H9 (cell line): ENCODE measurements at regions not wholly inside any gene's neighbourhood (a gene's known extent, or its start where the extent isn't known, plus 50 kb on each side); places are given as distances from the start of the nearest gene placed in this dataset.

Source experiments
- DNase-seq: peaks from one replicate; pipeline ENCODE4 v3.0.0-alpha.2; 2017
- H2AFZ ChIP-seq: one replicate; pipeline ENCODE4 v1.6.1; 2013; ENCODE audit warnings: mild to moderate bottlenecking, low read length, control low read depth, moderate library complexity
- H2AK5ac ChIP-seq: 2 replicates; pipeline ENCODE4 v1.6.1; 2013; ENCODE audit warnings: low read length, control low read depth, mixed read lengths; ENCODE audit not compliant: insufficient read length
- H2BK120ac ChIP-seq: one replicate; pipeline ENCODE4 v1.6.1; 2013; ENCODE audit warnings: low read depth, mild to moderate bottlenecking, low read length, control low read depth, inconsistent platforms; ENCODE audit not compliant: poor library complexity, severe bottlenecking
- H2BK12ac ChIP-seq: 2 replicates; pipeline ENCODE4 v1.6.1; 2013; ENCODE audit warnings: low read length, control low read depth, mixed read lengths, low read depth; ENCODE audit not compliant: insufficient read length
- H2BK15ac ChIP-seq: 2 replicates; pipeline ENCODE4 v1.6.1; 2013; ENCODE audit warnings: low read depth, low read length, control low read depth
- H2BK20ac ChIP-seq: one replicate; pipeline ENCODE4 v1.6.1; 2013; ENCODE audit warnings: low read depth, mild to moderate bottlenecking, low read length, control low read depth, inconsistent platforms; ENCODE audit not compliant: poor library complexity, severe bottlenecking
- H2BK5ac ChIP-seq: 2 replicates; pipeline ENCODE4 v1.6.1; 2013; ENCODE audit warnings: low read length, control low read depth, mixed read lengths; ENCODE audit not compliant: insufficient read length
- H3K14ac ChIP-seq: 2 replicates; pipeline ENCODE4 v1.6.1; 2013; ENCODE audit warnings: low read length, control low read depth; ENCODE audit not compliant: insufficient read depth
- H3K18ac ChIP-seq: 2 replicates; pipeline ENCODE4 v1.6.1; 2013; ENCODE audit warnings: low read depth, mild to moderate bottlenecking, mixed read lengths, low read length, control low read depth; ENCODE audit not compliant: insufficient read length
- H3K23ac ChIP-seq: 2 replicates; pipeline ENCODE4 v1.6.1; 2013; ENCODE audit warnings: low read length, control low read depth, mixed read lengths, low read depth; ENCODE audit not compliant: insufficient read length
- H3K23me2 ChIP-seq: 2 replicates; pipeline ENCODE4 v1.6.1; 2013; ENCODE audit warnings: low read depth, mild to moderate bottlenecking, mixed read lengths, low read length, control low read depth; ENCODE audit not compliant: insufficient read length, poor library complexity, severe bottlenecking
- H3K27ac ChIP-seq: 2 replicates; pipeline ENCODE4 v1.5.1; 2013; ENCODE audit warnings: low read length, control low read depth, mixed read lengths, low read depth; ENCODE audit not compliant: insufficient read length
- H3K27me3 ChIP-seq: 2 replicates; pipeline ENCODE4 v1.6.1; 2013; ENCODE audit warnings: low read length, control low read depth, inconsistent platforms; ENCODE audit not compliant: insufficient read depth
- H3K4ac ChIP-seq: 2 replicates; pipeline ENCODE4 v1.6.1; 2013; ENCODE audit warnings: low read depth, mild to moderate bottlenecking, control low read depth, inconsistent platforms, low read length, moderate library complexity
- H3K4me1 ChIP-seq: 2 replicates; pipeline ENCODE4 v1.6.1; 2013; ENCODE audit warnings: low read length, control low read depth, inconsistent platforms; ENCODE audit not compliant: insufficient read depth
- H3K4me2 ChIP-seq: 2 replicates; pipeline ENCODE4 v1.6.1; 2013; ENCODE audit warnings: low read length, control low read depth, mixed read lengths; ENCODE audit not compliant: insufficient read length, insufficient read depth
- H3K56ac ChIP-seq: 2 replicates; pipeline ENCODE4 v1.6.1; 2013; ENCODE audit warnings: low read depth, mild to moderate bottlenecking, mixed read lengths, low read length, control low read depth; ENCODE audit not compliant: insufficient read length
- H3K79me1 ChIP-seq: 2 replicates; pipeline ENCODE4 v1.6.1; 2013; ENCODE audit warnings: low read depth, mild to moderate bottlenecking, moderate library complexity, low read length, control low read depth, inconsistent platforms; ENCODE audit not compliant: insufficient read depth, poor library complexity, severe bottlenecking
- H3K79me2 ChIP-seq: 2 replicates; pipeline ENCODE4 v1.6.1; 2013; ENCODE audit warnings: low read length, control low read depth, inconsistent platforms; ENCODE audit not compliant: insufficient read depth
- H3K9ac ChIP-seq: 2 replicates; pipeline ENCODE4 v1.6.1; 2013; ENCODE audit warnings: low read length, control low read depth, mixed read lengths; ENCODE audit not compliant: insufficient read length; ENCODE audit errors: extremely low read depth
- H3K9me3 ChIP-seq: one replicate; pipeline ENCODE4 v1.6.1; 2013; ENCODE audit warnings: low read depth, low read length, inconsistent platforms; ENCODE audit not compliant: control insufficient read depth
- H3T11ph ChIP-seq: one replicate; pipeline ENCODE4 v1.6.1; 2013; ENCODE audit warnings: mild to moderate bottlenecking, low read length, control low read depth, inconsistent platforms
- H4K20me1 ChIP-seq: one replicate; pipeline ENCODE4 v1.6.1; 2013; ENCODE audit not compliant: control insufficient read depth, insufficient read length, insufficient read depth
- H4K5ac ChIP-seq: 2 replicates; pipeline ENCODE4 v1.6.1; 2013; ENCODE audit warnings: low read depth, mild to moderate bottlenecking, mixed read lengths, low read length, control low read depth; ENCODE audit not compliant: insufficient read length
- H4K8ac ChIP-seq: replicated peaks from 2 replicates; pipeline ENCODE4 v1.6.1; 2013; ENCODE audit warnings: low read length, control low read depth, mixed read lengths, low read depth; ENCODE audit not compliant: insufficient read length
- H4K91ac ChIP-seq: 2 replicates; pipeline ENCODE4 v1.6.1; 2013; ENCODE audit warnings: low read depth, mild to moderate bottlenecking, moderate library complexity, mixed read lengths, low read length, control low read depth; ENCODE audit not compliant: insufficient read length
- H3K27ac Mint-ChIP-seq, 3 experiments: 2 replicates in 2 of 3; 3 replicates in 1 of 3; pipeline ENCODE4 v1.8.0; 2020 to 2021; ENCODE audit warnings: mixed read lengths in 3 of 3, mild to moderate bottlenecking in 1 of 3, moderate library complexity in 1 of 3
- H3K27me3 Mint-ChIP-seq: 2 replicates; pipeline ENCODE4 v1.8.0; 2021; ENCODE audit warnings: low read depth, mild to moderate bottlenecking, moderate library complexity, mixed read lengths
- H3K36me3 Mint-ChIP-seq, 3 experiments: 2 replicates in 2 of 3; 3 replicates in 1 of 3; pipeline ENCODE4 v1.8.0; 2020 to 2021; ENCODE audit warnings: low read depth in 3 of 3, mixed read lengths in 3 of 3; ENCODE audit not compliant: insufficient read depth in 1 of 3
- H3K4me1 Mint-ChIP-seq, 2 experiments: 2 replicates each; pipeline ENCODE4 v1.8.0; 2020; ENCODE audit warnings: mixed read lengths in 2 of 2
- H3K4me3 Mint-ChIP-seq, 2 experiments: 2 replicates in 1 of 2; 3 replicates in 1 of 2; pipeline ENCODE4 v1.8.0; 2020 to 2021; ENCODE audit warnings: mild to moderate bottlenecking in 2 of 2, mixed read lengths in 2 of 2, moderate library complexity in 1 of 2
- H3K9me3 Mint-ChIP-seq, 2 experiments: 2 replicates in 1 of 2; 3 replicates in 1 of 2; pipeline ENCODE4 v1.8.0; 2020; ENCODE audit warnings: mild to moderate bottlenecking in 2 of 2, mixed read lengths in 2 of 2, moderate library complexity in 1 of 2
- CTCF ChIP-seq: fragments of 200-600 bp; sonication (generic); conservative IDR thresholded peaks from 3 replicates; pipeline ENCODE4 v1.8.0; 2021; ENCODE audit warnings: antibody characterized with exemption, mild to moderate bottlenecking
- WGBS: extraction: QIAGEN DNeasy Blood & Tissue Kit; methylation state at CpG from one replicate; pipeline ENCODE4 v1.1.7; 2013; ENCODE audit warnings: missing lambda C conversion rate, low lambda C conversion rate, mixed read lengths; ENCODE audit not compliant: insufficient read length; ENCODE audit errors: extremely low coverage; 5-methylcytosine and 5-hydroxymethylcytosine counted together

GRCh38 chr18:39489431-39489830 is 1923.8 kb upstream of the CELF4 start:
- Histone ChIP-seq H3K23me2 (no peaks in the 10 kb centered on the region), H3K9ac (no peak overlapping the region), H2AK5ac (no peak overlapping the region), H4K5ac (no peak overlapping the region), H4K91ac (no peak overlapping the region), H3T11ph (no peak overlapping the region), H2BK20ac (no peak overlapping the region), H3K4me2 (no peak overlapping the region), H4K20me1 (no peaks in the 10 kb centered on the region), H3K79me1 (no peaks in the 10 kb centered on the region), H3K4me1 (peaks cover 9% of the 10 kb centered on the region; the same call in 1 of the 2 replicates), H3K79me2 (no peaks in the 10 kb centered on the region), H3K14ac (no peak overlapping the region), H3K27ac (no peak overlapping the region), H2BK5ac (no peak overlapping the region), H3K18ac (no peak overlapping the region), H3K27me3 (no peaks in the 10 kb centered on the region), H2AFZ (no peak overlapping the region), H2BK12ac (no peak overlapping the region), H3K56ac (no peak overlapping the region), H4K8ac (no peak overlapping the region), H3K9me3 (no peaks in the 10 kb centered on the region), H3K23ac (no peak overlapping the region), H2BK120ac (no peak overlapping the region), H3K4ac (no peak overlapping the region), H2BK15ac (no peak overlapping the region)
- Mint-ChIP-seq H3K9me3 (peaks cover 0 to 3% of the 10 kb centered on the region in 2 experiments; a peak in 2 of 5 replicates), H3K4me3 (no peak overlapping the region), H3K27ac (0 out of 7 replicates have a peak overlapping the region, but pooled peaks of 1 of the 3 experiments have one; percentile 16), H3K4me1 (peaks cover 9 to 13% of the 10 kb centered on the region in 2 experiments), H3K27me3 (no peaks in the 10 kb centered on the region), H3K36me3 (peaks cover 0 to 3% (median 0%) of the 10 kb centered on the region in 3 experiments; a peak in 3 of 7 replicates)
- DNase-seq = no peak
- no CpG with 5 or more reads among the region's 1 CpG for WGBS
- TF ChIP-seq CTCF = no peak
